GM23338 (cell line): ENCODE measurements at regions not wholly inside any gene's neighbourhood (a gene's known extent, or its start where the extent isn't known, plus 50 kb on each side); places are given as distances from the start of the nearest gene placed in this dataset.

Experiments
- ATAC-seq: fragments of 200-7000 bp; cut with Tn5 transposase; 3 replicates; pipeline ENCODE4 v1.9.1; 2020
- DNase-seq: peaks from one replicate; pipeline ENCODE4 v3.0.0-alpha.2; 2015; ENCODE audit warnings: low spot score
- H2AFZ ChIP-seq: fragments of 200-600 bp; sonication (generic); 2 replicates; pipeline ENCODE4 v1.8.0; 2016; ENCODE audit warnings: antibody characterized with exemption, mild to moderate bottlenecking, moderate library complexity
- H3F3A ChIP-seq: fragments of 200-600 bp; sonication (generic); replicated peaks from 2 replicates; pipeline ENCODE4 v1.8.0; 2017; ENCODE audit warnings: antibody characterized with exemption, mixed run types, low read depth
- H3K27ac ChIP-seq: fragments of 200-600 bp; sonication (generic); 2 replicates; pipeline ENCODE4 v1.6.1; 2016; ENCODE audit warnings: low read depth
- H3K27me3 ChIP-seq: fragments of 200-600 bp; sonication (generic); 2 replicates; pipeline ENCODE4 v1.8.0; 2016; ENCODE audit warnings: mild to moderate bottlenecking, mixed run types, moderate library complexity; ENCODE audit not compliant: insufficient read depth
- H3K36me3 ChIP-seq: fragments of 200-600 bp; sonication (generic); 2 replicates; pipeline ENCODE4 v1.8.0; 2016; ENCODE audit warnings: mild to moderate bottlenecking; ENCODE audit not compliant: insufficient read depth
- H3K4me1 ChIP-seq: fragments of 200-600 bp; sonication (generic); 2 replicates; pipeline ENCODE4 v1.8.0; 2016; ENCODE audit warnings: mild to moderate bottlenecking, moderate library complexity; ENCODE audit not compliant: insufficient read depth
- H3K4me2 ChIP-seq: fragments of 200-600 bp; sonication (generic); 2 replicates; pipeline ENCODE4 v1.7.1; 2017; ENCODE audit warnings: mixed run types
- H3K4me3 ChIP-seq: fragments of 200-600 bp; sonication (generic); 2 replicates; pipeline ENCODE4 v1.6.1; 2016; ENCODE audit warnings: mixed run types
- H3K79me2 ChIP-seq: fragments of 200-600 bp; sonication (generic); replicated peaks from 2 replicates; pipeline ENCODE4 v1.8.0; 2017; ENCODE audit warnings: mild to moderate bottlenecking; ENCODE audit not compliant: insufficient read depth
- H3K9me2 ChIP-seq: fragments of 200-600 bp; sonication (generic); 2 replicates; pipeline ENCODE4 v1.8.0; 2017; ENCODE audit not compliant: insufficient read depth
- H4K20me1 ChIP-seq: fragments of 200-600 bp; sonication (generic); replicated peaks from 2 replicates; pipeline ENCODE4 v1.8.0; 2017; ENCODE audit warnings: mild to moderate bottlenecking; ENCODE audit not compliant: insufficient read depth
- H3K27ac Mint-ChIP-seq: 2 replicates; pipeline ENCODE4 v1.8.0; 2020; ENCODE audit warnings: inconsistent platforms, mild to moderate bottlenecking, moderate library complexity, mixed read lengths
- H3K27me3 Mint-ChIP-seq: 3 replicates; pipeline ENCODE4 v1.8.0; 2022; ENCODE audit warnings: low read depth, mild to moderate bottlenecking, moderate library complexity, mixed read lengths, inconsistent platforms; ENCODE audit not compliant: insufficient read depth, poor library complexity
- H3K36me3 Mint-ChIP-seq: 3 replicates; pipeline ENCODE4 v1.8.0; 2021; ENCODE audit warnings: low read depth, mild to moderate bottlenecking, inconsistent platforms, moderate library complexity, mixed read lengths
- H3K4me1 Mint-ChIP-seq: 3 replicates; pipeline ENCODE4 v1.8.0; 2020; ENCODE audit warnings: mild to moderate bottlenecking, inconsistent platforms, mixed read lengths
- H3K4me3 Mint-ChIP-seq: 3 replicates; pipeline ENCODE4 v1.8.0; 2021; ENCODE audit warnings: moderate library complexity, mild to moderate bottlenecking, inconsistent platforms, mixed read lengths
- H3K9me3 Mint-ChIP-seq: 3 replicates; pipeline ENCODE4 v1.8.0; 2020; ENCODE audit warnings: moderate library complexity, mild to moderate bottlenecking, inconsistent platforms, mixed read lengths
- CTCF ChIP-seq, 2 experiments: fragments of 200-600 bp in 1 of 2; sonication (generic) in 1 of 2; conservative IDR thresholded peaks; 2 replicates each; pipeline versions ENCODE4 v1.5.1 to v1.6.1; 2016 to 2017; ENCODE audit warnings: antibody characterized with exemption in 2 of 2, low read depth in 2 of 2, mild to moderate bottlenecking in 2 of 2, moderate library complexity in 1 of 2
- ETS1 ChIP-seq: IDR thresholded peaks from 2 replicates; pipeline ENCODE4 v1.6.1; 2016; ENCODE audit warnings: antibody characterized with exemption
- EZH2 ChIP-seq: fragments of 200-600 bp; sonication (generic); IDR thresholded peaks from one replicate; pipeline ENCODE4 v1.8.0; 2017; ENCODE audit warnings: antibody characterized with exemption, mild to moderate bottlenecking, low read depth; ENCODE audit not compliant: unreplicated experiment
- EZH2phosphoT487 ChIP-seq: fragments of 200-600 bp; sonication (generic); IDR thresholded peaks from one replicate; pipeline ENCODE4 v1.8.1; 2018; ENCODE audit warnings: antibody characterized with exemption; ENCODE audit not compliant: unreplicated experiment
- NANOG ChIP-seq: IDR thresholded peaks from 2 replicates; pipeline ENCODE4 v1.6.1; 2016; ENCODE audit warnings: antibody characterized with exemption, borderline replicate concordance
- POLR2AphosphoS5 ChIP-seq: IDR thresholded peaks from 2 replicates; pipeline ENCODE4 v1.6.1; 2016; ENCODE audit warnings: antibody characterized with exemption, low read depth
- REST ChIP-seq: IDR thresholded peaks from one replicate; pipeline ENCODE4 v1.6.1; 2018; ENCODE audit warnings: antibody characterized with exemption; ENCODE audit not compliant: unreplicated experiment
- STAT1 ChIP-seq: IDR thresholded peaks from one replicate; pipeline ENCODE4 v1.6.1; 2016; ENCODE audit warnings: antibody characterized with exemption; ENCODE audit not compliant: unreplicated experiment
- ZNF331 ChIP-seq: fragments of 250-450 bp; sonication (Bioruptor Pico); IDR thresholded peaks from 2 replicates; pipeline ENCODE4 v1.5.0; 2020; ENCODE audit warnings: low read depth, mild to moderate bottlenecking, moderate library complexity
- ZNF462 ChIP-seq: fragments of 250-450 bp; sonication (Bioruptor Pico); IDR thresholded peaks from 2 replicates; pipeline ENCODE4 v1.5.0; 2020; ENCODE audit warnings: mild to moderate bottlenecking, moderate library complexity

GRCh38 chr7:92992932-92993331, 124.8 kb downstream of the SAMD9 start:
- Histone ChIP-seq H3K27me3 (no peaks in the 10 kb centered on the region), H3K9me2 (no peaks in the 10 kb centered on the region), H3K79me2 (no peaks in the 10 kb centered on the region), H4K20me1 (no peaks in the 10 kb centered on the region), H2AFZ (peak overlapping the region; percentile 8; the same call in 1 of the 2 replicates), H3K27ac (no peak overlapping the region), H3K4me3 (no peak overlapping the region), H3F3A (no peaks in the 10 kb centered on the region), H3K4me2 (peak overlapping the region; percentile 66), H3K4me1 (peaks cover 20% of the 10 kb centered on the region), H3K36me3 (no peaks in the 10 kb centered on the region)
- Mint-ChIP-seq H3K27ac (no peak overlapping the region), H3K4me1 (peaks cover 15% of the 10 kb centered on the region), H3K4me3 (no peak overlapping the region), H3K27me3 (peaks cover 13% of the 10 kb centered on the region), H3K9me3 (no peaks in the 10 kb centered on the region), H3K36me3 (no peaks in the 10 kb centered on the region)
- no peak for ATAC-seq
- DNase-seq: no peak
- no peak for TF ChIP-seq EZH2phosphoT487

- H3K4me1 ChIP-seq: peaks cover 20% of the 10 kb centered on the region
- Mint-ChIP-seq H3K27me3 (peaks cover 13% of the 10 kb centered on the region), H3K4me3 (no peak overlapping the region), H3K27ac (no peak overlapping the region), H3K4me1 (peaks cover 15% of the 10 kb centered on the region), H3K36me3 (no peaks in the 10 kb centered on the region), H3K9me3 (no peaks in the 10 kb centered on the region)
- no peaks in the 10 kb centered on the region for H4K20me1 ChIP-seq
- no peak overlapping the region for H3K27ac ChIP-seq
- H3K4me2 ChIP-seq: peak overlapping the region; percentile 66
- ATAC-seq: no peak
- H3K79me2 ChIP-seq: no peaks in the 10 kb centered on the region
- no peaks in the 10 kb centered on the region for H3K36me3 ChIP-seq
- no peak for DNase-seq
- no peak overlapping the region; the same call in 1 of the 2 replicates for H3K4me3 ChIP-seq
- no peaks in the 10 kb centered on the region for H3F3A ChIP-seq
- H3K9me2 ChIP-seq: no peaks in the 10 kb centered on the region
- no peaks in the 10 kb centered on the region for H3K27me3 ChIP-seq
- peak overlapping the region; percentile 8 for H2AFZ ChIP-seq
- no peak for TF ChIP-seq ZNF331 (CRISPR knock-in tag)
- no peak for TF ChIP-seq REST
- no peak for TF ChIP-seq ETS1
- no peak for TF ChIP-seq NANOG
- TF ChIP-seq STAT1: no peak
- no peak for TF ChIP-seq CTCF (conservative IDR thresholded peaks at IDR 0.05; ENCODE audit: low read depth in 2 of 2)
- TF ChIP-seq EZH2: no peak
- no peak for TF ChIP-seq POLR2AphosphoS5
- no peak for TF ChIP-seq ZNF462
Measured at GRCh38 chr7:92992483-92992882, 125.3 kb downstream of the SAMD9 start.
